GM18873 (cell line): ENCODE measurements at regions not wholly inside any gene's neighbourhood (a gene's known extent, or its start where the extent isn't known, plus 50 kb on each side); places are given as distances from the start of the nearest gene placed in this dataset.

ENCODE experiments used
- ATAC-seq: cut with Tn5 transposase; IDR thresholded peaks from one replicate; pipeline ENCODE4 v1.9.1; 2021; ENCODE audit warnings: mild to moderate bottlenecking, moderate library complexity, moderate number of reproducible peaks; ENCODE audit not compliant: unreplicated experiment, low FRiP score

GRCh38 chr12:126644236-126645020 is 1579.2 kb downstream of the AACS start:
- ATAC-seq: no peak

DNA sequence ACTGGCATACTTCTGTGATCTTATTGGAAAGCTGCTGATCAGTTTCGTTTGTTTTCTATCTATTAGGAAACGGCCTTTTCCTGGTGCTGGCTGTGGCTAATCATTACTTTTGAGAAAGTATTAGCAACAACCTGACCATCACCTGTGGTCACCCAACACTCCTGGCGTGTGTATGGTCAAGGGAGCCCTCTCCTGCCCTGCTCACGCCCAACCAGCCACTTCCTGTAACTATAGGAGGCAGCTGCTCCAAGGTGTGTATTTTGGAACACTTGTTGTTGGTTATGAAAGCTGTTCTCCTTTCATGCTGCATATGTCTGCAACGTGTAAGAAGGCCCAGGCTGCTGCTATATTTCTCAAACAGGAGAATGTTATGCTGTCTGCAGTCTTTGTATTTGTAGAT is 1582.8 kb downstream of the AACS start:
- ATAC-seq: no peak

DNA sequence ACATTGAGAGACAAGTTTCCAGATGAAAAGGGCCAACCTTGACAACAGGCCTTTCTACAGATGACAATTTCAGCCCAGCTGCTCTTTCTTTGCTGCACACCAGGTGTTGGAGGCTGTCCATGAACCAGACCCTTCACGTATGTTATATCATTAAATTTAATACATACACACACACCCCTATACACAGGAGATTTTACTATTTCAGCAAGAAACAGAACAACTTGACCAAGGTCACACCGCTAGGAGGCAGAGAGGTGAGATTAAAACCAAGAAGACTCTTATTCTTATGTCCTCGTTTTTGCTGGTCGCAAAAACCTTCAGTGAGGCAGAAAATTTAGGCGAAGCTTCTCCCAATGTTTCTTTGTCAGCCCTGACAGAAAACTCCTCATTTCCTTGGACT is 1585.9 kb downstream of the AACS start:
- ATAC-seq: no peak

DNA sequence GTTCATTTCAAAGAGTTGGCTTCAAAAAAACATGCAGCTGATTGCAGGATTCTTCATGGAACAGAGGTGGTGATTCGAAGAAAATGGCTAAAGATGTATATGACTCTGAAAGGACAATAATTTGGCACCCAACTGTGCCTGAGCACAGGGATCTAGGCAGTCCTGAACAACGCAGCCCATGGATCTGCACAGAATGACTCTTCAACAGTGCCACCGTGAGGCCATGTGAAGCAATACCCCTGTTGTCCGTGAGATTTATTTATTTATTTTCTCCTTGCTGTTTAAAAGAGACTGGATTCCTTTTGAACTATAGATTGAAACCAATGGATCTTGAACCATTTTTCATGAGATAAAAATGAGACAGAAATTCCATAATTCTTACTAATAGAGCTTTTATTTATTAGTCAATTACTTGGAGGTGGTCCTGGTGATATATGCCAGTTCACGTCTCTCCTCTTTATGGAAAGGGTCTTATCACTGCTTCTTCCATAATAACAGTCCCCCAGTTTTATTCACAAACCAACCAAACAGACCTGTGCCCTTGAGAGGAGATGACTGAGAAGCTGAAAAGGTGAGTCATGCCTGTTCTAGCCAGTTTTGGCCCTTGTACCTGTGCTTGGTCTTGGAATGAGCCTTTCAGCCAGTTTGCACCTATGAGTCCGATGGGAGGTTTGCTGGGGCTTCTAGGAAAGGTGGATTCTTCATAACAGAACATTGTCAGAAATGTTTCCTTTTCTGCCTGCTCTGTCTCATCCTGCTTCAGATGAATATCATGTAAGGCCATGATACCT is 1598.3 kb downstream of the AACS start:
- no peak for ATAC-seq

- ATAC-seq: no peak
Observed at GRCh38 chr12:126667339-126667738, 1599.6 kb upstream of the TMEM132C start.

DNA sequence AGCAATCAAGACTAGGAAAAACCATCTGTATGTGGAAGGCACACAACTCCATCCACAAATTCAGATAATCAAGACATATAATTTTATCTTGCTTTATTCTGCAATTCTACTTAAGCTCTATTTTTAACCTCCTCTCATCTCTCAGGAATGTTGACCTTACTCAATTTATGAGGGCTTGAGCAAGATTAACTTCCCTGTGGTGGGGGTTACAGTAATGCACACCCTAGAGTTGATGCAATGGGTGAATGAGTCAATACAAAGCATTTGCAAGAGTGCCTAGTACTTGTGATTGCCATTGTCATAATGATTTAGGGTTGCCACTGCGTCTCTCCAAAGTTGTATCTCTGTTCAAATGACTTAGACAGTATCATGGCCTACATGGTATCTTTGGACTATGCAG is 1598.4 kb upstream of the TMEM132C start:
- no peak for ATAC-seq

GRCh38 chr12:126668961-126669360 is 1598.0 kb upstream of the TMEM132C start:
- no peak for ATAC-seq

- ATAC-seq: no peak
Observed at GRCh38 chr12:126676434-126676833, 1590.5 kb upstream of the TMEM132C start.

GRCh38 chr12:126681676-126682075 is 1585.3 kb upstream of the TMEM132C start:
- no peak for ATAC-seq

GRCh38 chr12:126684703-126685102 is 1582.3 kb upstream of the TMEM132C start:
- ATAC-seq: no peak

GRCh38 chr12:126685636-126686035 is 1581.3 kb upstream of the TMEM132C start:
- ATAC-seq: no peak

DNA sequence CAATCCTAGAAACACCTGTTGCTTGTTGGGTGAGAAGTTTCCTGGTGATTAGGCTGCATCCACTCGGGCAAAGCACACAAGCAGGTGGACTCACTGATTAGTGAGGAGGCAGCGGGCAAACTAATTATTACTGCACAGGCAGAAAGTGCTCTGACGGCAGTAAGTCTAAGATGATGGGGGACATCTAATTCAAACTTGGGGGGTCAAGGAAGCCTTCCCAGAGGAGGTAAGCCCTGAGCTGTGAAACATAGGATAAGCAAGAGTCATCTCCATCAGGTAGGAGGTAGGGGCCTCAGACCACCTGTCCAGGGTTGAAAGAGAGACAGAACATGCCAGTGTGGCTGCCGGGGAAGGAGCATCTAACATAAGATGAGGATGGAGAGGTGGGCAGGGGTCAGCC is 1578.4 kb upstream of the TMEM132C start:
- ATAC-seq: no peak

GRCh38 chr12:126700096-126700495 is 1566.9 kb upstream of the TMEM132C start:
- ATAC-seq: no peak

DNA sequence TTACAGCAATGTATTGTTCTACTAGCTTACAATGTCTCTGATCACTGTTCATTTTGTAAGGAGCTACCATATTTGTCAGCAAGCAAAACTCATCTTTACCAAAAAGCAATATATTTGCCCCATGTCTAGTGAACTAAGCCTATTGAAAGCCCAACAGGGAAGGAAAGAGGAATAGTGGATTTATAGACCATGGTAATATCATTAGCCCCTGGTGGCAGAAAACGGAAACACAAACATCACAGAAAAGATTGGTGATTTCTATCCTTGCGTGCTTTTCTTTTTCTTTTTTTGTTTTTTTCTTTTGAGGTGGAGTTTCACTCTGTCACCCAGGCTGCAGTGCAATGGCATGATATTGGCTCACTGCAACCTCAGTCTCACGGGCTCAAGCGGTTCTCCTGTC is 1562.4 kb upstream of the TMEM132C start:
- ATAC-seq: no peak

DNA sequence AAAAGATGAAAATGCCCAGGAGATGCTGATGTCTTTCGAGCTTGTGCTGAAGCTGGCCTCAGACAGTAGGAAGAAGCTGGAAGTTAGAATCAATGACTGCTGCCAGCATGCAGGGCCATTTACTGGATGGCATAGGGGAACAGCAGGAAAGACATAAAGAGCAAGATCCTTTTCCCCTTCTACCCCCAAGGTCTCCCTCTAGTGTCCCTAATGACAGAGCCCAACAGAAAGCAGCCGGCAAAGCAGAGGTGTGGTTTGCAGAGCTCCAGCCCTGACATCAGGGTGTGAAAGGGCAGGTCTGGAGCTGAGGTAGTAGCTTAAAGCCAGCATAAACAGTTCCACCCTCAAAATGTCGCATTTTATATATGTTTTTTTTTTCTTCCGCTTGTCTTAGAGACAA is 1560.7 kb upstream of the TMEM132C start:
- no peak for ATAC-seq

GRCh38 chr12:126708492-126708896 is 1558.5 kb upstream of the TMEM132C start:
- no peak for ATAC-seq

DNA sequence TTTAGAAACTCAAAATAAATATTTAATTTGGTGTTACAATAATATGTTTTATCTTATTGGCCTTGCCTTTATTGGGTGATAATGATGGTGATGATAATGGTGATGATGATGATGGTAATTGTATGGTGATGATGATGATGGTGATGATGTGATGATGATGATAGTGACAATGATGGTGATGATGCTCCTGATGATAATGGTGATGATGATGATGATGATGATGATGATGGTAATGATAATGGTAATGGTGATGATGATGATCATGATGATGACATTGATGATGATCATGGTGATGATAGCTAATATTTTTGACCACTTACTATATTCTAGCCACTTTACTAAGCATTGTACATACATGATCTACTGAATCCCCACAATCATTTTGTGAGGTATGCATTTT is 1548.6 kb upstream of the TMEM132C start:
- ATAC-seq: no peak

- ATAC-seq: no peak
Observed at GRCh38 chr12:126719912-126720705, 1546.9 kb upstream of the TMEM132C start.

DNA sequence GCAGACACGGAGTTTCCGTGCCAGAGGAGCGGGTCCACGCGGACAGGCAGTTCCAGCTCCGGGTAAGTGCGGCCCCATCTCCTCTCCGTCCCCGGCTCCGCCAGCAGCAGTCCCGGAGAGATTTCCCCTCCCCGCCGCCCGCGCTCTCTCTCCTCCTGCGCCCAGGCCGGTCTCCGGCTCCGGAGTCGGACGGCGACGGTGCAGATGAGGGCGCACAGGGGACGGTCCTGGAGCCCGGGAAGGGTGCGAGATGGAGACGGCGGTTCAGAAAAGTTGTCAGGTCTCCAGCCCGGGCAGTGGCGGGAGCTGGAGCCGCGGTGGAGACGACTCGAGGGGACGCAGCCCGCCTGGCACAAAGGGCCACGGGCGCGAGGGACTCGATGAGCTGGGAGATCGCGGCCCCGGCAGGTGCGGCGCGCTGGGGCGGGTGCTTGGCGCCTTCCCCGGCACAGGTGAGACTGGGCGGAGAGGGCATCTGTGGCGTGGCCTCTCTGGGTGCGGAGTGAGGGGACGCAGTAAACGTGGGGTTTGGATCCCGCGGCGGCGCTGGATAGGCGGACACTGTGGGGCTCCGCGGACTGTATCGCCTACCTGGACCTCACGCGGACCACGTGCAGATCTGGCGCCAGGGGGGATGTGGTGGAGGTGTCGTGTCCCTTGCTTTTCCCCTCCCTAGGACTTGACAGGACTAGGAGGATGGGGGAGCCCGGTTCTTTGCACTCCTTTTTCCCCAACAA is 1540.3 kb upstream of the TMEM132C start:
- ATAC-seq: no peak
